IPS-NIHi7 (cell line): ENCODE measurements at regions not wholly inside any gene's neighbourhood (a gene's known extent, or its start where the extent isn't known, plus 50 kb on each side); places are given as distances from the start of the nearest gene placed in this dataset.
"Not testable (repeated sequence)": the region's sequence is repeated elsewhere in the genome, so short reads cannot be mapped to it uniquely, and the experiment has no call there.

Source experiments
- DNase-seq: peaks from one replicate; pipeline ENCODE4 v3.0.0; 2012; ENCODE audit warnings: mixed read lengths; ENCODE audit errors: extremely low spot score

DNA sequence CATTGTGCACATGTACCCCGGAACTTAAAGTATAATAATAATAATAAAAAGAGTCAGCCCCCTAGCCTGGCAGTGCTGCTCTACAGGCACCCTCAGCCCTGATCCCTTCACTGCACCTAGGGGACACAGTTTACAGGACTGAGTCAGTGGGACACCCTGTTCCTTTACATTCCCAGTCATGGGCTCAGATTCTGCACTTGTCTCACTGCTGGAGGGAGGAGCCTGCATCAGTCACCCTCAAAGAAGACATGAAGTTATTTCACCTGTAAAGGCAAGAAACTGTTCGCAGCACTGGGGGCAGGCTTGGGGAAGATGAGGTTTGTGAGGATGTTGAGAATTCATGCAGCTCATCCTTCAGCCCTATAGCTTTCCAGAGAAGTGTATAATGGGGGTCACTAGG, 50.7 kb upstream of the VPREB1 start:
- no peak for DNase-seq

DNA sequence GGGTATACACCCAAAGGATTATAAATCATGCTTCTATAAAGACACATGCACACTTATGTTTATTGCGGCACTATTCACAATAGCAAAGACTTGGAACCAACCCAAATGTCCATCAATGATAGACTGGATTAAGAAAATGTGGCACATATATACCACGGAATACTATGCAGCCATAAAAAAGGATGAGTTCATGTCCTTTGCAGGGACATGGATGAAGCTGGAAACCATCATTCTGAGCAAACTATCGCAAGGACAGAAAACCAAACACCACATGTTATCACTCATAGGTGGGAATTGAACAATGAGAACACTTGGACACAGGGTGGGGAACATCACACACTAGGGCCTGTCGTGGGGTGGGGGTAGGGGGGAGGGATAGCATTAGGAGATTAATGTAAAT, 51.1 kb upstream of the VPREB1 start:
- DNase-seq, result not testable (repeated sequence)

DNA sequence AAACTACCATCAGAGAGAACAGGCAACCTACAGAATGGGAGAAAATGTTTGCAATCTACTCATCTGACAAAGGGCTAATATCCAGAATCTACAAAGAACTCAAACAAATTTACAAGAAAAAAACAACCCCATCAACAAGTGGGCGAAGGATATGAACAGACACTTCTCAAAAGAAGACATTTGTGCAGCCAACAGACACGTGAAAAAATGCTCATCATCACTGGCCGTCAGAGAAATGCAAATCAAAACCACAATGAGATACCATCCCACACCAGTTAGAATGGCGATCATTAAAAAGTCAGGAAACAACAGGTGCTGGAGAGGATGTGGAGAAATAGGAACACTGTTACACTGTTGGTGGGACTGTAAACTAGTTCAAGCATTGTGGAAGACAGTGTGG, 51.6 kb upstream of the VPREB1 start:
- not testable (repeated sequence) for DNase-seq

DNA sequence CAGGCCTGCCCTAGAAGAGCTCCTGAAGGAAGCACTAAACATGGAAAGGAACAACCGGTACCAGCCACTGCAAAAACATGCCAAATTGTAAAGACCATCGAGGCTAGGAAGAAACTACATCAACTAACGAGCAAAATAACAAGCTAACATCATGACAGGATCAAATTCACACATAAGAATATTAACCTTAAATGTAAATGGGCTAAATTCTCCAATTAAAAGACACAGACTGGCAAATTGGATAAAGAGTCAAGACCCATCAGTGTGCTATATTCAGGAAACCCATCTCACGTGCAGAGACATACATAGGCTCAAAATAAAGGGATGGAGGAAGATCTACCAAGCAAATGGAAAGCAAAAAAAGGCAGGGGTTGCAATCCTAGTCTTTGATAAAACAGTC, 54.8 kb upstream of the VPREB1 start:
- DNase-seq, result not testable (repeated sequence)

DNA sequence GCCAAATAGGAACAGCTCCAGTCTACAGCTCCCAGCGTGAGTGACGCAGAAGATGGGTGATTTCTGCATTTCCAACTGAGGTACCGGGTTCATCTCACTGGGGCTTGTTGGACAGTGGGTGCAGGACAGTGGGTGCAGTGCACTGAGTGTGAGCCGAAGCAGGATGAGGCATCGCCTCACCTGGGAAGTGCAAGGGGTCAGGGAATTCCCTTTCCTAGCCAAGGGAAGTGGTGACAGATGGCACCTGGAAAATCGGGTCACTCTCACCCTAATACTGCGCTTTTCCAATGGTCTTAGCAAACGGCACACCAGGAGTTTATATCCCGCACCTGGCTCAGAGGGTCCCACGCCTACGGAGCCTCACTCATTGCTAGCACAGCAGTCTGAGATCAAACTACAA, 56.7 kb upstream of the VPREB1 start:
- not testable (repeated sequence) for DNase-seq

DNA sequence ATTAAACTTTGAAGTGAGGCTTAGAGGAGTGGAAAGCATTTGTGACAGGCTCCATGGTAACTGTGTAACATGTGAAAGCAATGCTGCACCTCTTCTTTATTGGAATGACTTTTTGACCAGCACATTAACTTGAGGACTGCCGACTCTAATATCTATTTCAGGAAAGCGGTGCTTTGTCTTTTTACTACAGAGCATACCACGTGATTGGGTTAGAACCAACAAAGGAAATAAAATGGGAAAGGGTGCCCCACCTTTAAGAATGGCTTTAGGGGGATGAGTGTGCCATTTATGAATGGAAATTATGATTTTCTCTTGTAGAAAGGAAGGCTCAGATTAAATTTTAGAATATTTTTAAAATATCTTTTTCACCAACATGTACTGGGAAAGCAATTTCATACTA, 57.3 kb upstream of the VPREB1 start:
- no peak for DNase-seq

DNA sequence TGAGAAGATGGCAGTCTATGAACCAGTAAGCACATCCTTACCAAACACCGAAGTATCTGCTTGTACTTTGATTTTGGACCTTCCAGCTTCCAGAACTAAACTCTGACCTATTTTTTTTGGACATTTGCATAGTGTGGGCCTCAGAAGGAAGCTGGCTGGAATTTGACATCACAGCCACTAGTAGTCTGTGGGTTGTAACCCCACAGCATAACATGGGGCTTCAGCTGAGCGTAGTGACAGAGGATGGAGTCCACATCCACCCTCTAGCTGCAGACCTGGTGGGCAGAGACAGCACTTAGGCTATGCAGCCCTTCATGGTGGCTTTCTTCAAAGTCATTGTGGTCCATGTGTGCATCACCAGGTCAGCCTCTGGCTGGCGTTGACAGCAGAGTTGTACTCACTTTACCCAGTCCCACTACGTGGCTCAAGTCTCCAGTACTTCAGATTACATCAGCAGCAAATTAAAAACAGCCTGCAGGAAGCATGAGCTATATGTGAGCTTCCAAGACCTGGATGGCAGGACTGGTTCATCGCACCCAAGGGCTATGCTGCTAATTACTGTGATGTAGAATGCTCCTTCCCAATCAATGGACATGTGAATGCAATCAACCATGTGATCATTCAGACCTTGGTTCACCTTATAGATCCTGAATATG, 58.6 kb upstream of the VPREB1 start:
- no peak for DNase-seq

DNA sequence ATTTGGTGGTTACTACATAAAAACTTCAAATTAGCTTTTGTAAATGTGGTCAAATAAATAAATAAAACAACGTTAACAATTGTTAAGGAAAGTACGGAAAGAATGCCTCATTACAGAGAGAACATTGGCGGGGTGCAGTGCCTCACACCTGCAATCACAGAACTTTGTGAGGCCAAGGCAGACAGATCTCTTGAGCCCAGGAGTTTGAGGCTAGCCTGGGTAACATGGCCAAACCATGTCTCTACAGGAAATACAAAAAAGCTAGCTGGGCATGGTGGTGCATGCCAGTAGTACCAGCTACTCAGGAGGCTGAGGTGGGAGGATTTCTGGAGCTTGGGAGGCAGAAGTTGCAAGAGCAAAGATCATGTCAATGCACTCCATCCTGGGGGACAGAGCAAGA, 59.4 kb upstream of the VPREB1 start:
- DNase-seq, result no peak

DNA sequence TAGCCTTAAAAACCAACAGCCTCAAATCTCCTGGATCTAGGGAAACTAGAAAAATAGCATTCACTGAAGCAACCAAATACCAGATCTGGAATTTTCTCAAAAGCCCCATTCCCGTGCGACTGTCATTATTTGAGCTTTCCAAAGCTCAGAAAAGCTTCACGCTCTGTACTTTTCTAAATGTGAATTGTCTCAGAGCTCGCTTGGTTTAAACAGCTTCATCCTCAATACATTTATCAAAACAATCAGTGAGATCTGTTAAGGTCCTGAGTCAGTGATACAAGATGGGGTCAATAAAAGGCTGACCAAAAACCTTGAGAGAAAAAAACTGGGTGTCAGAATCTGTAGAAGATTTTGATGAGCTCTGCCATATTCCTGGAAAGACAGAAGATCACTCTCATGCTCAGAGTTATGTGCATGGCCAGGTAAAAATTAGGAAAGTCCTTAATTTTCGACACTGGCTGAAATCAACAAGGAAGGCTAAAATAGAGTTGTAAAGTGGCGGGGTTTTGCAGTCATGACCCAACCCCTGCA, 60.2 kb upstream of the VPREB1 start:
- DNase-seq, result no peak

DNA sequence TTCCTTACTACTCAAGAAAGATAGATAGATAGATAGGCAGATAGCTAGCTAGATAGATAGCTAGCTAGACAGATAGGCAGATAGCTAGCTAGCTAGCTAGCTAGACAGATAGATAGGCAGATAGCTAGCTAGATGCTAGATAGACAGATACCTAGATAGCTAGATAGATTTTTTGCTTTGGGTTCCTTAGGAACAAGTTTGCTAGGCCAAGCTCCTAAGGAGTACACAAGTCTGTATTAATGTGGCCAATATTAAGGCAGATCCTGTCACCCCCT, 61.7 kb upstream of the VPREB1 start:
- DNase-seq, result no peak

DNA sequence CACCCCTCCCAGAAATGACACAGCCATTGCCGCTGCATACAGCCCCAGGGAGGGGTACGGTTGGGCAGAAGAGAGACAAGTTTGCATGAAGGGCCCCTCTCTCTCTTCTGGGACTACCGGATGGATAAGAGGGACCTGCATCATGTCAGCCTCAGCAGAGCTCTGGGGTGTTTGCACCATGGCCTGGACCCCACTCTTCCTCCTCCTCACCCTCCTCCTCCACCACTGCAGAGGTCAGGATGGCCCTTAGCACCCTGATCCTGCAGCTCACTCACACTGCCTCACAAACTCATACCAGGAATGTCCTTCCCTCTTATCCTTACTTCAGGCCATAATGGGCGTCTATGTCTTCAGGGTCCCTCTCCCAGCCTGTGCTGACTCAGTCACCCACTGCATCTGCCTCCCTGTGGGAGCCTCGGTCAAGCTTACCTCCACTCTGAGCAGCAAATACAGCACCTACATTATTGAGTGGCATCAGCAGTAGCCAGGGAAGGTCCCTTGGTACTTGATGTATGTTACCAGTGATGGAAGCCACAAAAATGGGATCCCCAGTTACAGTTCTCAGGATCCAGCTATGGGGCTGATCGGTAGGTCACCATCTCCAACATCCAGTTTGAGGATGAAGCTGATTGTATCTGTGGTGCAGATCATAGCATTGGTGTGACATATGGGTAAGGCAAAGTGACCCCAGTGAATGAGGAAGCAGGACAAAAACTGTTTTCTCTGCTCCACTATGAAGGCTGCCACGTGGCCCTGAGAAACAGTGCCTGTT, 62.2 kb upstream of the VPREB1 start:
- DNase-seq, result no peak

DNA sequence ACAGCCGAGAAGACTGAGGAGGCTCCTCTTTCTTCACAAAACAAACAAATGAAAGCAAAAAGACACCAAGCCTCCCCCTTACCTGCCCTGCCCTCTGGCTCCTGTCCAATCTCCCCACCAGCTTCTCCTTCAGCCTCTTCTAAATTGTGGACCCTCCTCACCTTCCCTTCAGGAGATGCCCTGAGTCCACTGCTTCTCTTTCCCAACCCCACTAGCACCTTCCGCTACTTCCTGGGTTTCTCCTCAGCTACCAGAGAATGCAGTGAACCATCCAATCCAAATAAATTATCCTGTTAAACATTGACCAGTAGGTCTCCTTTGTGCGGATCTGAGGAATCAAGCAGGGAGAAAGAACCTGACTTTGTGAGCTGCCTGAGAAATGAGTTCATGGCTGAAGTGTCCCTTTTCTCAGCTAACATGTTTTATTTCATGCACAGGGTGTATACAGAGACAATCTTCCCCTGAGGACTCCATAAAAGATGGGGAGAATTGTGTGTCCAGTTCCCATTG, 63.2 kb upstream of the VPREB1 start:
- DNase-seq, result no peak

DNA sequence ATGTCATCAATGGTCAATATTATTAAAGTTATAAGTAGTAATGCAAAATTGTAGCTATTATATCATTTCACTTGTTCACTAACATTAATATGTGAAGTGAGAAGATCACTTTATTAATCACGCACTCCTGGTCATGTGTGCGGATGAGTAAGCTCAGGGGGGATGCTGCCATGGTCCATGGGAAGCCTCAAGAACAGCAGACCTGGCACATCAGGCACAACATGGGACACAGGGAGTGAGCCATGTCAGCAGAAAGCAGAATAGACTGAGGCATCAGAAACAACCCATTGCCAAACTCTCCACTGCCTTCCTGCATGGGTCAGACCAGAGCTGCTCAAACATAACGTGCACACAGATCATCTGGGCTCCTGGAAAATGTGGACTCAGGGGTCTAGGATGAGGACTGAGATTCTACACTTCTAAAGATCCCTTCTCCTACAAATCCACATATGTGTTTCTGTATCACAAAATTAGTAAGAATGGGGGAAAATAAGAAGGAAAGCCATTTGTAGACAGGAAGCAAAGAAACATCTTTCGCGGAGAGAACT, 63.8 kb upstream of the VPREB1 start:
- no peak for DNase-seq

DNA sequence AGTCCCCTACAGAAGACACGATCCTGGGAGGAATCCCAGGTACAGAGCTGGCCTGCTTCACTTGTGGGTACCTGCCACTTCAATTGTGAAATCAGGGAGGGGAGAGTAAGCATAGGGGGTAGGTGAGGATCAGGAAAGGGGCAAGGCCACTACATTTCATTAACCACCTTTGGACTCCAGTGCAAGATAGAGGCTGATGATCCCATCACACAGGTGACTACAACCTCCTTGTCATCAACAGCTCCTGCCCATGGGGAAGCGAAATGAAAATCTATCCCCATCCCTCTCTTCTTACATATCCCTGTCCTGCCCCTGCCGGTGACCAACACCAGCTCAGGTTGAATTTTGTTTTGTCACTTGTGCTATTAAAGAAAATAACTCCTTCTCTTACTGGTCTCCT, 64.7 kb upstream of the VPREB1 start:
- DNase-seq, result no peak

DNA sequence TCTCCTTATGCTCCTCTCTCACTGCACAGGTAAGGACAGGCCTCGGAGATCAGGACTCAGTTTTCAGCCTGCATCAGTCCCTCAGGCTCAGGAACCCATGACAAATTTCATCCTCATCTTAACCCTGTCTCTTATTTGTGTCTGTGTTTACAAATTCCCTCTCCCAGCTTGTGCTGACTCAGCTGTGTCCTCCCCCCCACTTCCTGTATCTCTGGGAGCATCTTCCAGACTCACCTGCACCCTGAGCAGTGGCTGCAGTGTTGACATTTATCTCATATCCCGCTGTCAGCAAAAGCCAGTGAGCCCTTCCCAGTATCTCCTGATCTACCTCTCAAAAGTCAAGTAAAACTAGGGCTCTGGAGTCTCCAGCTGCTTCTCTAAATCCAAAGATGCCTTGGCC, 65.6 kb upstream of the VPREB1 start:
- DNase-seq, result no peak

DNA sequence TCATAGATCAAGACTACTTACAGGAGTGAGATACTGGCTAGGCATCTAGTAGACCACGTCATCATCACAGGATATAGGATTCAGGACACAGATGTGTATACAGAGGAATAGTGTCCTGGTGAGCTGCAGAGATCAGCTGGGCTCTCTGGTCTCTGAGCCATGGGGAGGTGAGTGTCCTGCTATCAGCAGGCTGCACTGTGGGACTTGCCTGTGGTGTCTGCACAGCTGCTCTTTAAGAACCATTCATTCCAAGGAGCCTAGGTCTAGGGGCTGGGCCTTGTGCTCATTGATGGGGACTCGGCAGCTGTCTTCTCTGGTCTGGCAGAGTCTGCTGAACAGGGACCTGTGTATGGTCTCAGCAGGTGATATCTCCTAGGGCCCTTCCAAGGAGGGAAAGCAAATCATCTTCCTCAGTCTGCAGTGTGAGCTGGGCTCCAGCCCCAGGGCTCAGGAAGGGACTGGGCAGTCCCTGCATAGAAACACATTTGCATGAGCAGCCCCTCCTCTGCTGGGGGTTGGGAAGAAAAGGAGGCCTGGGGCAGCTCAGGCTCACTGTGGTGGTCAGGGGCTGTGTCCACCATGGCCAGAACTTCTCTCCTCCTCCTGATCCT, 66.1 kb upstream of the VPREB1 start:
- no peak for DNase-seq

DNA sequence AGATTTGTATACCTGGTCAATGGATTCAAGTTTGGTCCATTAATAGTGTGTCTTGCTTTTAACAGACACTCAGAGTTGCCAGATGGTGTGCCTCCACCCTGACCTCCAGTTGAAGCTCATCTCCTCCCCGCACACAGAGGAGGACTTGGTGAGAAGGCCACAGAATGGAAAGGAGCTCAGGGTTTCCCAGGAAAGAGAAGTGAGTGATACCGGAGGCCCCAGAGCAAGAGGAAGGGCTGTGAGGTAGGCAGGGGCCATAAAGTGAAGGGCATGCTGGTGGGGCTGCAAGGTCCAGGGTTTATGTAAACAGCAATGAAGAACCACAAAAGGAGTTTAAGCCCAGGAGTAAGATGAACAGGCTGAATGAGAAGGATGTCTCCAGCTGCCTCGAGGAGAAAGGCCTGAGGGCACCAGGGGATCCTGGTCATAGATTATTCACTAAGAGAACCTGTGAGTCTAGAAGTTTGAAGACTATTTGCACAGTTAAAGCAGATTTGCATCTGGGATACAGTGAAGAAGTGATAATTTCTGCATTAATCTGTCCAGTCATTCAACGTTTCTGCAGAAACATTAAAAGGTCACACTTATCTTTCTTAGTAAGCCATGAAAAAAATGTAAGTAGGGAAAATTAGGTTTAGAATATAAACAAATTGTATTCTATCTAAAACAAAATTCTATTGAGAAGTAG, 67.5 kb upstream of the VPREB1 start:
- no peak for DNase-seq

DNA sequence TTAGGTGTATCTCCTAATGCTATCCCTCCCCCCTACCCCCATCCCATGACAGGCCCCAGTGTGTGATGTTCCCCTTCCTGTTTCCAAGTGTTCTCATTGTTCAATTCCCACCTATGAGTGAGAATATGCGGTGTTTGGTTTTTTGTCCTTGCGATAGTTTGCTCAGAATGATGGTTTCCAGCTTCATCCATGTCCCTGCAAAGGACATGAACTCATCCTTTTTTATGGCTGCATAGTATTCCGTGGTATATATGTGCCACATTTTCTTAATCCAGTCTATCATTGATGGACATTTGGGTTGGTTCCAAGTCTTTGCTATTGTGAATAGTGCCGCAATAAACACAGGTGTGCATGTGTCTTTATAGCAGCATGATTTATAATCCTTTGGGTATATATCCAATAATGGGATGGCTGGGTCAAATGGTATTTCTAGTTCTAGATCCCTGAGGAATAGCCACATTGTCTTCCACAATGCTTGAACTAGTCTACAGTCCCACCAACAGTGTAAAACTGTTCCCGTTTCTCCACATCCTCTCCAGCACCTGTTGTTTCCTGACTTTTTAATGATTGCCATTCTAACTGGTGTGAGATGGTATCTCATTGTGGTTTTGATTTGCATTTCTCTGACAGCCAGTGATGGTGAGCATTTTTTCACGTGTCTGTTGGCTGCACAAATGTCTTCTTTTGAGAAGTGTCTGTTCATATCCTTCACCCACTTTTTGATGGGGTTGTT, 71.5 kb upstream of the VPREB1 start:
- not testable (repeated sequence) for DNase-seq

DNA sequence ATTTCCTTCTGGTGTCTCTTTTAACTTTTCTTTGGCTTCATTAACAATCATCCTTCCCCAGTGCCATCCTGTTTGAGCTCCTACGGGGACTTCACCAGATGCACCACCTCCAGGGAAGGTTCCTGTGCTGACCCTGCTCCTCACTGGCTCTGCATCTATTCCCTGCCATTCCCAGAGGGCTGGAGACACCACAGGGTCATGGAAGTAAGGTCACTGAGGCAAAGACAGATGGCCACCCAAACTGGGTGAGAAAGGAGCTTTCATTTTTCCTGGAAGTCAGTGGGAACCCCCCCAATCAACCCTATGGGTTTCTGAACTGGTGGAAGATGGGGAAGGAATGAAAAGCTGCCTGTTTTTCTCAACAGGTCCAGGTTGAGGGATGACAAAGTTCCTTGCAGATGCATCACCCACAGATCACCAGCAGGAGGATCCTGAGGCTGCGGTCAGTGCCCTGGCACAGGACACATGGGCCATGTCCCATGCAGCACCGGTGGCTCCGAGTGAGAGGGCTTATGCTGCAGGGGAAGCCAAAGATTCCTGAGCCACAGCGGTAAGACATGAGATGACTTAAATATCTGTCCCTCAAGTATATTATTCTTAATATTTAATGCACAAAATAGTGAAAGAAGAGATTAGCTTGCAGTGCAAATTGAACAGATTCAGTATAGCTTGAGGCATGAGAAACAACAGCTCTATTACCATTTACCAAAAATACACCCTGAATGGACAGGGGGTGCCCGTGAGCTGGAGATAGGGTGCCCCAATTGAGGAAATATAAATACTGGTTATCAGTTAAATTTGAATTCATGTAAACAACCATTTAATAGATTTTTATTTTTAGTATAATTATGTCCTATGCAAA, 73.0 kb upstream of the VPREB1 start:
- DNase-seq, result peak; percentile 57

DNA sequence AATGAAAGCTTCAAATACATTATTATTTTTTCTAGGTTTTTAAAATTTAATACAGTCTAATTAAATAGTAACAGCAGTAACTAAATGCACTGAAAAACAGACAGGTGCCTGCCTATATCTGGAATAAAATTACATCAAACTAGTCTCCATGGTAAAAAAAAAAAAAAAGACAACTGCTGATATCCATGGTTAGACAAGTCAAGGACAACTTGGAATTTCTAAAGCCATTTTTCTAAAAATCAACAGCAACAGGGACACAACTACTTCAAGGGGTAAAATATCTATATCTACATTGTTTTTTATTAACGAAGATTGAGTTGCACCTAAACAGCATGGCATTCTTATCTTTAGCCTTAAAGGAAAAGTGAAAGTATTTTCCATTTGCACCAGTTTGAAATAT, 74.7 kb upstream of the VPREB1 start:
- no peak for DNase-seq
